OCI-LY1 (cell line): ENCODE measurements at regions not wholly inside any gene's neighbourhood (a gene's known extent, or its start where the extent isn't known, plus 50 kb on each side); places are given as distances from the start of the nearest gene placed in this dataset.

ENCODE experiments used
- H2AFZ ChIP-seq: fragments of 200-600 bp; sonication (generic), shearing (Covaris generic); 2 replicates; pipeline ENCODE4 v1.6.0; 2014; ENCODE audit warnings: antibody characterized with exemption, mild to moderate bottlenecking, low read length
- H3F3A ChIP-seq: fragments of 200-600 bp; sonication (generic), shearing (Covaris generic); 2 replicates; pipeline ENCODE4 v1.6.0; 2014; ENCODE audit warnings: mild to moderate bottlenecking, antibody characterized with exemption, low read length, moderate library complexity; ENCODE audit not compliant: insufficient read depth
- H3K27ac ChIP-seq: fragments of 200-600 bp; sonication (generic); 2 replicates; pipeline ENCODE4 v1.5.1; 2014; ENCODE audit warnings: low read length, mixed run types, mild to moderate bottlenecking, low read depth; ENCODE audit not compliant: poor library complexity, severe bottlenecking
- H3K27me3 ChIP-seq: fragments of 200-600 bp; sonication (generic); 2 replicates; pipeline ENCODE4 v1.6.0; 2014; ENCODE audit warnings: antibody characterized with exemption, mild to moderate bottlenecking, low read length, moderate library complexity; ENCODE audit not compliant: insufficient read depth
- H3K36me3 ChIP-seq: fragments of 200-600 bp; sonication (generic); 2 replicates; pipeline ENCODE4 v1.6.1; 2014; ENCODE audit warnings: mild to moderate bottlenecking, antibody characterized with exemption, low read length, moderate library complexity, mixed read lengths; ENCODE audit not compliant: insufficient read depth
- H3K4me1 ChIP-seq: fragments of 200-600 bp; sonication (generic); 2 replicates; pipeline ENCODE4 v1.5.1; 2014; ENCODE audit warnings: mild to moderate bottlenecking, low read length, moderate library complexity; ENCODE audit not compliant: insufficient read depth, severe bottlenecking
- H3K4me2 ChIP-seq: fragments of 200-600 bp; sonication (generic), shearing (Covaris generic); 2 replicates; pipeline ENCODE4 v1.6.1; 2014; ENCODE audit warnings: low read length
- H3K4me3 ChIP-seq: fragments of 200-600 bp; sonication (generic); 2 replicates; pipeline ENCODE4 v1.5.1; 2014; ENCODE audit warnings: low read length, low read depth, mild to moderate bottlenecking, mixed read lengths; ENCODE audit not compliant: poor library complexity, severe bottlenecking
- H3K79me2 ChIP-seq: fragments of 200-600 bp; shearing (Covaris generic); 2 replicates; pipeline ENCODE4 v1.6.1; 2016; ENCODE audit warnings: mixed run types, low read length, mixed read lengths; ENCODE audit not compliant: insufficient read depth
- H3K9ac ChIP-seq: fragments of 200-600 bp; sonication (generic), shearing (Covaris generic); 2 replicates; pipeline ENCODE4 v1.6.1; 2014; ENCODE audit warnings: mild to moderate bottlenecking, low read length, mixed read lengths
- H3K9me2 ChIP-seq: fragments of 200-600 bp; sonication (generic), shearing (Covaris generic); 2 replicates; pipeline ENCODE4 v1.6.1; 2014; ENCODE audit warnings: low read depth, mild to moderate bottlenecking, low read length, mixed read lengths
- H3K9me3 ChIP-seq: fragments of 200-600 bp; shearing (Covaris generic); 2 replicates; pipeline ENCODE4 v1.6.1; 2014; ENCODE audit warnings: low read length, mixed read lengths
- H4K20me1 ChIP-seq: fragments of 200-600 bp; sonication (generic), shearing (Covaris generic); 2 replicates; pipeline ENCODE4 v1.6.0; 2016; ENCODE audit warnings: mild to moderate bottlenecking, low read length; ENCODE audit not compliant: insufficient read depth
- CTCF ChIP-seq: fragments of 200-600 bp; sonication (generic), shearing (Covaris generic); IDR thresholded peaks from 2 replicates; pipeline ENCODE4 v1.5.1; 2017; ENCODE audit warnings: mild to moderate bottlenecking, antibody characterized with exemption, low read length, moderate library complexity, mixed read lengths
- EZH2 ChIP-seq: fragments of 200-600 bp; sonication (generic), shearing (Covaris generic); IDR thresholded peaks from 2 replicates; pipeline ENCODE4 v1.8.0; 2017; ENCODE audit warnings: borderline replicate concordance, mixed run types, mild to moderate bottlenecking, antibody characterized with exemption, low read length, moderate library complexity, mixed read lengths

GRCh38 chr4:163806653-163807052, 312.2 kb downstream of the TMA16 start:
- TF ChIP-seq CTCF: no peak
- TF ChIP-seq EZH2: no peak
- no peaks in the 10 kb centered on the region for H3F3A ChIP-seq
- no peaks in the 10 kb centered on the region for H3K27me3 ChIP-seq
- H4K20me1 ChIP-seq: no peaks in the 10 kb centered on the region
- no peaks in the 10 kb centered on the region for H3K36me3 ChIP-seq
- H3K4me1 ChIP-seq: no peaks in the 10 kb centered on the region
- no peaks in the 10 kb centered on the region for H3K9me3 ChIP-seq
- no peaks in the 10 kb centered on the region for H3K9me2 ChIP-seq
- H3K9ac ChIP-seq: no peak overlapping the region
- no peak overlapping the region for H3K27ac ChIP-seq
- no peak overlapping the region for H3K4me3 ChIP-seq
- H3K79me2 ChIP-seq: no peaks in the 10 kb centered on the region
- H3K4me2 ChIP-seq: no peak overlapping the region
- no peak overlapping the region for H2AFZ ChIP-seq

GRCh38 chr4:163808011-163808410, 313.5 kb downstream of the TMA16 start:
- H3K9me3 ChIP-seq: no peaks in the 10 kb centered on the region
- no peaks in the 10 kb centered on the region for H3K4me1 ChIP-seq
- no peak overlapping the region for H2AFZ ChIP-seq
- H3K27me3 ChIP-seq: no peaks in the 10 kb centered on the region
- H3K9me2 ChIP-seq: no peaks in the 10 kb centered on the region
- H3K9ac ChIP-seq: no peak overlapping the region
- H3K27ac ChIP-seq: no peak overlapping the region
- no peak overlapping the region for H3K4me3 ChIP-seq
- TF ChIP-seq EZH2: no peak
- TF ChIP-seq CTCF: no peak
- no peaks in the 10 kb centered on the region for H3K36me3 ChIP-seq
- H3K4me2 ChIP-seq: no peak overlapping the region
- H4K20me1 ChIP-seq: no peaks in the 10 kb centered on the region
- no peaks in the 10 kb centered on the region for H3K79me2 ChIP-seq
- no peaks in the 10 kb centered on the region for H3F3A ChIP-seq

DNA sequence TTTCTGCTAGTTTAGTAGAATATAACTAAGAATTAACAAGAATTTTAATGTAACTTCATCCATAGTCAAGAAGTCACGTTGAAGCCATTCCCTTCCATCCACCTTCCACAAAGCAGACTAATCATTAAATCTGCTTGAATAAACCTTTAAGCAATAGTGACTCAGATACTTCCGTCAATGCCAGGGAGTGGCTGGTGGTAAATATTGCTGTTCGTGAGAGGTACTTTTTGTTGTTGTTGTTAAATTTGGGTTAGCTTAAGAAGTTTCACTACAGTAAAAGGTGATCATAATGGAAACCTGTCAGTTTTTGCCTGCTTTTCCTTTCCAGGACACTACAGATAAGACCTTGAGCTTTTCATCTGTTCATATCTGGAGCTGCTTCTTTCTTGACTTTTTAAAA, 316.3 kb downstream of the TMA16 start:
- Histone ChIP-seq H2AFZ (no peak overlapping the region), H3K9me3 (no peaks in the 10 kb centered on the region), H3K4me1 (no peaks in the 10 kb centered on the region), H3K9ac (no peak overlapping the region), H3K27me3 (no peaks in the 10 kb centered on the region), H3K79me2 (no peaks in the 10 kb centered on the region), H3K36me3 (no peaks in the 10 kb centered on the region), H3K9me2 (no peaks in the 10 kb centered on the region), H4K20me1 (no peaks in the 10 kb centered on the region), H3K4me3 (no peak overlapping the region), H3K27ac (no peak overlapping the region), H3K4me2 (no peak overlapping the region), H3F3A (no peaks in the 10 kb centered on the region)
- no peak for TF ChIP-seq CTCF
- no peak for TF ChIP-seq EZH2
